ENCODE measurements at regions not wholly inside any gene's neighbourhood (a gene's known extent, or its start where the extent isn't known, plus 50 kb on each side); places are given as distances from the start of the nearest gene placed in this dataset.

GRCh38 chr2:65955259-65955658, 479.7 kb upstream of the MEIS1 start:
- intact Hi-C loops (cut with DNase I), result no loop called here
- H3K27me3 ChIP-seq (ENCODE audit: low read depth), result no peaks in the 10 kb centered on the region
- H3K4me1 ChIP-seq, result no peaks in the 10 kb centered on the region
- no peak overlapping the region for H3K4me3 ChIP-seq
- H3K27ac ChIP-seq, result no peak overlapping the region
- TF ChIP-seq, protein P1, sequence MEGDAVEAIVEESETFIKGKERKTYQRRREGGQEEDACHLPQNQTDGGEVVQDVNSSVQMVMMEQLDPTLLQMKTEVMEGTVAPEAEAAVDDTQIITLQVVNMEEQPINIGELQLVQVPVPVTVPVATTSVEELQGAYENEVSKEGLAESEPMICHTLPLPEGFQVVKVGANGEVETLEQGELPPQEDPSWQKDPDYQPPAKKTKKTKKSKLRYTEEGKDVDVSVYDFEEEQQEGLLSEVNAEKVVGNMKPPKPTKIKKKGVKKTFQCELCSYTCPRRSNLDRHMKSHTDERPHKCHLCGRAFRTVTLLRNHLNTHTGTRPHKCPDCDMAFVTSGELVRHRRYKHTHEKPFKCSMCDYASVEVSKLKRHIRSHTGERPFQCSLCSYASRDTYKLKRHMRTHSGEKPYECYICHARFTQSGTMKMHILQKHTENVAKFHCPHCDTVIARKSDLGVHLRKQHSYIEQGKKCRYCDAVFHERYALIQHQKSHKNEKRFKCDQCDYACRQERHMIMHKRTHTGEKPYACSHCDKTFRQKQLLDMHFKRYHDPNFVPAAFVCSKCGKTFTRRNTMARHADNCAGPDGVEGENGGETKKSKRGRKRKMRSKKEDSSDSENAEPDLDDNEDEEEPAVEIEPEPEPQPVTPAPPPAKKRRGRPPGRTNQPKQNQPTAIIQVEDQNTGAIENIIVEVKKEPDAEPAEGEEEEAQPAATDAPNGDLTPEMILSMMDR (IDR thresholded peaks at IDR 0.05), result no peak
- ATAC-seq (no peak), DNase-seq (no peak)
- no peaks in the 10 kb centered on the region for H3K9me3 ChIP-seq
- no peaks in the 10 kb centered on the region for H3K36me3 ChIP-seq

- TF ChIP-seq, protein P1 (IDR thresholded peaks at IDR 0.05), result no peak
- H3K4me3 ChIP-seq, result no peak overlapping the region
- no peaks in the 10 kb centered on the region for H3K9me3 ChIP-seq
- H3K4me1 ChIP-seq, result no peaks in the 10 kb centered on the region
- ATAC-seq, result no peak
- no peak overlapping the region for H3K27ac ChIP-seq
- no peaks in the 10 kb centered on the region for H3K27me3 ChIP-seq (ENCODE audit: low read depth)
- no peaks in the 10 kb centered on the region for H3K36me3 ChIP-seq
- DNase-seq, result no peak
- intact Hi-C loops (cut with DNase I), result no loop called here
These were observed 481.8 kb upstream of the MEIS1 start for GRCh38 chr2:65952966-65953761.

DNA sequence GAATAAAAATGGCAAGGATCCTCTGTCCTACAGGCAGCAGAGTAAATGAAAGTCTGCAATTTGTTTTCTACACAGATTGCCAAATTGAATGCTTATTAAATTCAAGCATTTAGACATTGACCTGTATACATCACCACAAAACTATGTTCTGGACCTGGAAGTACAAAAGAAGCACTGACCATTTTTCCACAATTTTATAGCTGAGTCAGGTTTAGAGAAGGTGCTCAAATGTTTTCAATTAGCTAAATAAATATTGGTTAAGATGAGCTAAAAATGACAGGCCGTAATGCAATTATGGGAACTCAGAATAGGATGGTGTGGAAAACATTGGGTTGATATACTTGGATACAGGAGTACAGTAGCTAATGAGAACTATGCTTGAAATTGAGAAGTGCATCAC, 490.7 kb upstream of the MEIS1 start:
- H3K4me3 ChIP-seq, result no peak overlapping the region
- no peak overlapping the region for H3K27ac ChIP-seq
- intact Hi-C loops (cut with DNase I), result no loop called here
- no peaks in the 10 kb centered on the region for H3K9me3 ChIP-seq
- no peaks in the 10 kb centered on the region for H3K36me3 ChIP-seq
- no peak for ATAC-seq
- H3K4me1 ChIP-seq, result no peaks in the 10 kb centered on the region
- TF ChIP-seq, protein P1 (IDR thresholded peaks at IDR 0.05), result no peak
- DNase-seq, result no peak
- H3K27me3 ChIP-seq (ENCODE audit: low read depth), result no peaks in the 10 kb centered on the region

- no peak overlapping the region for H3K27ac ChIP-seq
- no peaks in the 10 kb centered on the region for H3K36me3 ChIP-seq
- no peaks in the 10 kb centered on the region for H3K4me1 ChIP-seq
- no peak for DNase-seq
- ATAC-seq, result no peak
- no peaks in the 10 kb centered on the region for H3K9me3 ChIP-seq
- no peak overlapping the region for H3K4me3 ChIP-seq
- intact Hi-C loops (cut with DNase I), result no loop called here
- TF ChIP-seq, protein P1 (IDR thresholded peaks at IDR 0.05), result no peak
- H3K27me3 ChIP-seq (ENCODE audit: low read depth), result no peaks in the 10 kb centered on the region
These were observed 491.7 kb upstream of the MEIS1 start for GRCh38 chr2:65943099-65943786.

GRCh38 chr2:65940856-65941255, 494.1 kb upstream of the MEIS1 start:
- no peaks in the 10 kb centered on the region for H3K4me1 ChIP-seq
- ATAC-seq (no peak), DNase-seq (no peak)
- no peaks in the 10 kb centered on the region for H3K27me3 ChIP-seq (ENCODE audit: low read depth)
- H3K36me3 ChIP-seq, result no peaks in the 10 kb centered on the region
- H3K4me3 ChIP-seq, result no peak overlapping the region
- no peak overlapping the region for H3K27ac ChIP-seq
- TF ChIP-seq, protein P1 (IDR thresholded peaks at IDR 0.05), result no peak
- H3K9me3 ChIP-seq, result no peaks in the 10 kb centered on the region
- intact Hi-C loops (cut with DNase I), result no loop called here

Data from lower lobe of right lung (tissue), 2 donors.